GM19397 (cell line): ENCODE measurements at regions not wholly inside any gene's neighbourhood (a gene's known extent, or its start where the extent isn't known, plus 50 kb on each side); places are given as distances from the start of the nearest gene placed in this dataset.
"Not testable (repeated sequence)": the region's sequence is repeated elsewhere in the genome, so short reads cannot be mapped to it uniquely, and the experiment has no call there.

Experiments
- ATAC-seq: cut with Tn5 transposase; IDR thresholded peaks from one replicate; pipeline ENCODE4 v1.9.1; 2021; ENCODE audit warnings: mild to moderate bottlenecking, moderate library complexity; ENCODE audit not compliant: unreplicated experiment

DNA sequence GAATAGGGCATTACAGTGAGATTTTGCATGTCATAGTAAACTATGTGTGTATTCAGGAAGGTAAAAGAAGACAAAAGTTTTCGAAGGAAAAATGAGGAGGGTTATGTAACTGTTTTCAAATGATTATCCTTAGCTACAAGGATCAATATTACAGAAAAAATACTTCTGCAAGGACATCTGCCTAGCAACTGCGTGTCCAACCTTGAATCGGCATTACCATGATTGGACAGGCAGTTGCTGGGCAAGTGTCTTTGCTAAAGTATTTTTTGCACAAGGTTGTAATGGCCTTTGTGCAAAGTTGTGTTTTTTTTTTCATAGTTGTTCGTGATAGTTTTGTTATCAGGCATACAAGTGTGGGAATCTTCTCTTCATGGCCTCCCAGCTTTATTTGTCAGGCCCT lies 136.8 kb downstream of the FASLG start:
- no peak for ATAC-seq

DNA sequence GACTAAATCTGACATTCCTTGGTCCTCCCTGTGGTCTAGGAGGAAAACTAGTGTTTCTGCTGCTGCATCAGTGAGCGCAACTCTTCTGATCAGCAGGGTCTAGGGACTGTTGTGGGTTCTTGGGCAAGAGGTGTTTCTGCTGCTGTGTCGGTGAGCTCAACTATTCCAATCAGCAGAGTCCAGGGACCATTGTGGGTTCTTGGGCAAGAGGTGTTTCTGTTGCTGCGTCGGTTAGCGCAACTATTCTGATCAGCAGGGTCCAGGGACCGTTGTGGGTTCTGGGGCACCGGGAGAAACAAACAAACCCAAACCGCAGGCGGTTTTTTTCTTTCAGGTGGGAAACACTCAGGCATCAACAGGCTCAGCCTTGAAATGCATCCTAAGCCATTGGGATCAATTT lies 140.9 kb downstream of the FASLG start:
- ATAC-seq, result not testable (repeated sequence)

DNA sequence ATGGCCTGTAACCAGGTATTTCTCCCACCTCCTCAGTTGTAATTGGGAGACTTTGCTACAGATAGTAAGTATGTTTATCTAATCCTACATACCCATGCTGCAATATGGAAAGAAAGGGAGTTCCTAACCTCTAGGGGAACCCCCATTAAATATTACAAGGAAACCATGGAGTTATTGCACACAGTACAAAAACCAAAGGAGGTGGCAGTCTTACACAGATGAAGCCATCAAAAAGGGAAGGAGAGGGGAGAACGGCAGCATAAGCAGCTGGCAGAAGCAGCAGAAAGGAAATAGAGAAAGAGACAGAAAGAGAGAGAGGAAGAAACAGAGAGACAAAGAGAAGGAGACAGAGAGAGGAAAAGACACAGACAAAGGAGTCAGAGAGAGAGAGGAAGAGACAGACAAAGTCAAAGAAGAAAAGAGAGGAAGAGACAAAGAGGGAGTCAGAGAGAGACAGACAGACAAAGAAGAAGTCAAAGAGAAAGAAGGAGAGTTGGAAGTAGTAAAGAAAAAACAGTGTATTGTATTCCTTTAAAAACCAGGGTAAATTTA lies 142.9 kb downstream of the FASLG start:
- ATAC-seq, result no peak

DNA sequence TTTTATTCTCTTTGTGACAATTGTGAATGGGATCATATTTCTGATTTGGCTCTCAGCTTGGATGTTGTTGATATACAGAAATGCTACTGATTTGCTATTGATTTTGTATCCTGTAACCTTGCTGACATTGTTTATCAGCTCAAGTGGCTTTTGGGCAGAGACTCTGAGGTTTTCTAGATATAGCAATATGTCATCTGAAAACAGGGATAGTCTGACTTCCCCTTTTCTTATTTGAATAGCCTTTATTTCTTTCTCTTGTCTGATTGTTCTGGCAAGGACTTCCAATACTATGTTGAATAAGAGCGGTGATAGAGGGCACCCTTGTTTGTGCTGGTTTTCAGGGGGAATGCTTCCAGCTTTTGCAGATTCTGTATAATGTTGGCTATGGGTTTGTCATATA lies 150.8 kb downstream of the FASLG start:
- ATAC-seq, result no peak

DNA sequence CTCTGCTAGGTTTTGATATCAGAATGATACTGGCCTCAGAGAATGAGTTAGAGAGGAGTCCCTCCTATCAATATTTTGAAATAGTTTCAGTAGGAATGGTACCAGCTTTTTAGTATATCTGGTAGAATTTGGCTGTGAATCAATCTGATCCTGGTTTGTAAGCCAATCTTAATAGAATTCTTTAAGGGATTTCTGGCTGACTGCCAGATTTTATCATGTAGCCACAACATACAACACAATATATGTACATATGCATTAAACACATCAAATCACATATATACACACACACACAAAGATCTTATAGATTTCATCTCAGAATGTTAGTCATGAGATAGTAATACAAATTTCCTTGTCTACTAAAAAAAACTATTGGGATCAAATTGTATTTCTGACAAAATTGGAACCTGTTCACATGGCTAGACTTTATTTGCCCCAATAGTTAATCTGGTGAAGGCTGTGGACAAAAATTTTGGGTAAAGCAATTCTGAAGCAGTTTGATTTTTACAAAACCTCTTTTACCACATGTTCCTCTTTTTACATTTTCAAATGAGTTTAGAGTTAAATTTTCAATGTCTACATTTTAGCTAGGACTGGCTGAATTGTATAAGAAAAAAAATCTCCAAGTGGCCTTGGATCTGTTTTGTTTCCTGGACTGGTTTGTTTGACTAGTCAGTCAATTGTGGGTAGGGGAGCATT lies 151.7 kb downstream of the FASLG start:
- no peak for ATAC-seq

GRCh38 chr1:172811694-172812093 lies 152.8 kb downstream of the FASLG start:
- ATAC-seq, result no peak

- ATAC-seq, result no peak
Observed at GRCh38 chr1:172812118-172812517, 153.2 kb downstream of the FASLG start.

DNA sequence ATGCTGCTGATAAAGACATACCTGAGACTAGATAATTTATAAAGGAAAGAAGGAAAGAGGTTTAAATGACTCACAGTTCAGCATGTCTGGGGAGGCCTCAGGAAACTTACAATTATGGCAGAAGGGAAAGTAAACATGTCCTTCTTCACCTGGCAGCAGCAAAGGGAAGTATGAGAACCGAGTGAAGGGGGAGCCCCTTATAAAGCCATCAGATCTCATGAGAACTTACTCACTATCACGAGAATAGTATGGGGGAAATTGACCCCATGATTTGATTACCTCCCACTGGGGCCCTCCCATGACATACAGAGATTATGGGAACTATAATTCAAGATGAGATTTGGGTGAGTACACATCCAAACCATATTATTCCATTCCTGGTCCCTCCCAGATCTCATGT lies 154.4 kb downstream of the FASLG start:
- ATAC-seq, result no peak

DNA sequence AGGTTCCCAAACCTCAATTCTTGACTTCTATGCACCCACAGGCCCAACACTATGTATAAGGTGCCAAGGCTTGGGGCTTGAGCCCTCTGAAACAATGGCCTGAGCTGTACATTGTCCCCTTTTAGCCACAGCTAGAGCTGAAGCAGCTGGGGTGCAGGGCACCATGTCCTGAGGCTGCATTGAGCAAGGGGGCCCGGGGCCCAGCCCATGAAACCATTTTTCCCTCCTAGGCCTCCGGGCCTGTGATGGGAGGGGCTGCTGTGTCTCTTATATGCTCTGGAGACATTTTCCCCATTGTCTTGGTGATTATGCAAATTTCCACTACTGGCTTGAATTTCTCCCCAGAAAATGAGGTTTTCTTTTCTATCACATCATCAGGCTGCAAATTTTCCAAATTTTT lies 155.5 kb downstream of the FASLG start:
- ATAC-seq, result no peak

DNA sequence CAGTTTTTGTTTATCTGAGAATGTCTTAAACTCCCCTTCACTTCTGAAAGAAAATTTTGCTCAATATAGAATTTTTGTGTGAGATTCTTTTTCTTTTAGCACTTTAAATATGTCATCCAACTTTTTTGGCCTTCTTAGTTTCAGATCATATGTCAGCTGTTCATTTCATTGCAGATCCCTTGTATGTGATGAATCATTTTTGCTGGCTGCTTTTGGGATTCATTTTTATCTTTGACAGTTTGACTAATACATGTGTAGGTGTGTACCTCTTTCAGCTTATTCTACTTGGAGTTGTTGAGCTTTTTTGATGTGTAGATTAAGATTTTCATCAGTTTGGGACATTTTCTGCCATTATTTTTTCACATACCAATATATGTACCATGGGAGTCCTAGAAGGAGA lies 156.8 kb downstream of the FASLG start:
- ATAC-seq, result no peak

GRCh38 chr1:172818841-172819527 lies 160.1 kb downstream of the FASLG start:
- peak; percentile 87 for ATAC-seq

- ATAC-seq, result no peak
Observed at GRCh38 chr1:172820475-172821158, 161.7 kb downstream of the FASLG start.

- ATAC-seq, result no peak
Observed at GRCh38 chr1:172821609-172822274, 162.8 kb downstream of the FASLG start.

- no peak for ATAC-seq
Observed at GRCh38 chr1:172822886-172823285, 164.0 kb downstream of the FASLG start.

GRCh38 chr1:172823534-172823933 lies 164.6 kb downstream of the FASLG start:
- ATAC-seq, result no peak

- no peak for ATAC-seq
Observed at GRCh38 chr1:172824209-172824608, 165.3 kb downstream of the FASLG start.

GRCh38 chr1:172826096-172826741 lies 167.3 kb downstream of the FASLG start:
- ATAC-seq, result no peak

GRCh38 chr1:172827301-172827700 lies 168.4 kb downstream of the FASLG start:
- ATAC-seq, result no peak

DNA sequence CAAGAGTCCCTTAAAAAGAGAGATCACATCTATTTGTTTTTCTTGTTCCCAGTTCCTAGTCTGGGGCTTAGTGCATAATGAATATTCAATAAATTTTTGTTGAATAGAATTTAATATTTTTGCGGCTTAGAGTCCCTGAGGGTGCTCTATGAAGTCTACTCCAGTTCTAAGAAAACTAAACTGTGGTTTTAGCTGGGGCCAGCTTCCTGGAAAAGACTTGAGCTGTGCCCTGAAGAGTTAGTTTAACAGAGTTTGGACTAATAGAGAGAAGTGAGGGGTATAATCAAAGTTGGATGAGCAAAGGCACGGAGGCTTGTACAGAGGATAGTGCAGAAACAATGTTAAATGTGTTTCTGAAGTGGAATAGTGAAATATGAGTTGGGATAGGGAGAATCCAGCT lies 168.9 kb downstream of the FASLG start:
- ATAC-seq, result no peak

- no peak for ATAC-seq
Observed at GRCh38 chr1:172832006-172832725, 173.3 kb downstream of the FASLG start.
